ENCODE measurements at regions not wholly inside any gene's neighbourhood (a gene's known extent, or its start where the extent isn't known, plus 50 kb on each side); places are given as distances from the start of the nearest gene placed in this dataset.
"Not testable (repeated sequence)": the region's sequence is repeated elsewhere in the genome, so short reads cannot be mapped to it uniquely, and the experiment has no call there.

GRCh38 chrX:92873359-92874055, 799.9 kb downstream of the NAP1L3 start:
- H3K4me3 ChIP-seq; H3K9me3 ChIP-seq; in situ Hi-C loops (cut with MboI; ENCODE audit: low sequenced_read_pairs); H3K27me3 ChIP-seq (ENCODE audit: low read depth); DNase-seq (ENCODE audit: low spot score in 2 of 2); H3K4me1 ChIP-seq; H3K36me3 ChIP-seq (replicated peaks): not testable (repeated sequence)

- in situ Hi-C loops (cut with MboI; ENCODE audit: low sequenced_read_pairs); H3K4me1 ChIP-seq; H3K36me3 ChIP-seq (replicated peaks); H3K27me3 ChIP-seq (ENCODE audit: low read depth); H3K9me3 ChIP-seq; H3K4me3 ChIP-seq; DNase-seq (ENCODE audit: low spot score in 2 of 2): not testable (repeated sequence)
Observed at GRCh38 chrX:92849998-92850397, 823.4 kb downstream of the NAP1L3 start.

DNA sequence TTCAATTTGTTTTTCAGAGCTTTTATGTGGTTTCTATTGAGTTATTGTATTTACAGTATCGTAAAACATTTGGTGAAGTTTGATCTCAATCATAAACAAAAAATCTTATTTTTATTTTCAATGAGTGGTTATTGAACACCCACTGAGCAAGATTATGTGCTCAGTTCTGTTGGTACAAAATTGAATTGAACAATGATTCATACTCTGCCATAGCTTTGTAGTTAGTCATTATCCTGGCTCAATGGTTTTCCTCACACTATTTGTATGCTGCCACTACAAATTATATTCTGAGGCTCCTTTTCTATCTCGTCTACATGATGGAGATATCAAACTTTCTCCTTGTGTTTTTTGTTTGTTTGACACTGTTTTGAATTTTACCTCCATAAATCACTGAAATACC, 829.5 kb downstream of the NAP1L3 start:
- H3K27me3 ChIP-seq (ENCODE audit: low read depth); H3K9me3 ChIP-seq; DNase-seq (ENCODE audit: low spot score in 2 of 2); H3K4me1 ChIP-seq; H3K36me3 ChIP-seq (replicated peaks); in situ Hi-C loops (cut with MboI; ENCODE audit: low sequenced_read_pairs); H3K4me3 ChIP-seq: not testable (repeated sequence)

GRCh38 chrX:92832750-92833149, 840.6 kb downstream of the NAP1L3 start:
- H3K9me3 ChIP-seq; H3K27me3 ChIP-seq (ENCODE audit: low read depth); H3K4me1 ChIP-seq; DNase-seq (ENCODE audit: low spot score in 2 of 2); in situ Hi-C loops (cut with MboI; ENCODE audit: low sequenced_read_pairs); H3K36me3 ChIP-seq (replicated peaks); H3K4me3 ChIP-seq: not testable (repeated sequence)

- H3K27me3 ChIP-seq (ENCODE audit: low read depth); H3K36me3 ChIP-seq (replicated peaks); H3K9me3 ChIP-seq; DNase-seq (ENCODE audit: low spot score in 2 of 2); H3K4me3 ChIP-seq; H3K4me1 ChIP-seq; in situ Hi-C loops (cut with MboI; ENCODE audit: low sequenced_read_pairs): not testable (repeated sequence)
Observed at GRCh38 chrX:92830083-92830482, 843.3 kb downstream of the NAP1L3 start.

- H3K9me3 ChIP-seq; H3K36me3 ChIP-seq (replicated peaks); H3K4me3 ChIP-seq; H3K4me1 ChIP-seq; H3K27me3 ChIP-seq (ENCODE audit: low read depth); in situ Hi-C loops (cut with MboI; ENCODE audit: low sequenced_read_pairs); DNase-seq (ENCODE audit: low spot score in 2 of 2): not testable (repeated sequence)
Observed at GRCh38 chrX:92821580-92822152, 851.7 kb downstream of the NAP1L3 start.

DNA sequence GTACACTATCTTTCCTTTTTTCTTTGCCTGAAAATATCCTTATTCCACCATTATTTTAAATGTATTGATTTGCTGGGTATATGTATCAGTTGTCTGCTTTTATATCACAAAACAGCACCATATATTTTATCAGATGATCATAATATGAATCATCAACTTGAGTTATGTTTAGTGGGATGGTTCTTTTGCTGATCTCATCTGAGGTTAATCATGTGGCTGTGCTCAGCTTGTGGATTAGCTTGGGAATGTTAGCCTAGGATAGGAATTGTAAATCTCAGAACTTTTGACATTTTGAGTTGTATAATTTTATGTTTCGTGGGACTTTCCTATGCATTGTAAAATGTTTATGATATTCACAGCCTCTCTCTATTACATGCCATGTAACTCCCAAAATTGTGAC, 881.3 kb downstream of the NAP1L3 start:
- H3K27me3 ChIP-seq (ENCODE audit: low read depth); DNase-seq (ENCODE audit: low spot score in 2 of 2); H3K36me3 ChIP-seq (replicated peaks); H3K9me3 ChIP-seq; H3K4me3 ChIP-seq; H3K4me1 ChIP-seq; in situ Hi-C loops (cut with MboI; ENCODE audit: low sequenced_read_pairs): not testable (repeated sequence)

DNA sequence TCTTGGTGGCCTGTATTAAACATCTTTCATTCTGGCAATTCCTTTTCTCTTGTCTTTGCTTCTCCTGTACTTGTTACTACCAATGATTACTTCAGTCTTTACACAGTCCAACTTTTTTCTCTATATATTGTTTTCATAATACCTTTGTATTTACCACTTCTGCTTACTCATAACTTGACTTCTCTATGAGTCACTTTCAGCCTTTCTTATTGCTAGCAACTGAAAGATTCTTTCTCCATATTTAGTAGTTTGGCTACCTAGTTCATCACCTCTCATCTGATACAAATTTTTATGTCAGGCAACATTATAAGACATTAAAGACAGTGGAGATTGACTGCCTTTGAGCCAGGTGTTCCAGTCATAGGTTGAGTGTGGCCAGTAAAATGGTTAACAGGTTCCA, 893.3 kb downstream of the NAP1L3 start:
- H3K4me3 ChIP-seq; DNase-seq (ENCODE audit: low spot score in 2 of 2); H3K4me1 ChIP-seq; in situ Hi-C loops (cut with MboI; ENCODE audit: low sequenced_read_pairs); H3K9me3 ChIP-seq; H3K36me3 ChIP-seq (replicated peaks); H3K27me3 ChIP-seq (ENCODE audit: low read depth): not testable (repeated sequence)

DNA sequence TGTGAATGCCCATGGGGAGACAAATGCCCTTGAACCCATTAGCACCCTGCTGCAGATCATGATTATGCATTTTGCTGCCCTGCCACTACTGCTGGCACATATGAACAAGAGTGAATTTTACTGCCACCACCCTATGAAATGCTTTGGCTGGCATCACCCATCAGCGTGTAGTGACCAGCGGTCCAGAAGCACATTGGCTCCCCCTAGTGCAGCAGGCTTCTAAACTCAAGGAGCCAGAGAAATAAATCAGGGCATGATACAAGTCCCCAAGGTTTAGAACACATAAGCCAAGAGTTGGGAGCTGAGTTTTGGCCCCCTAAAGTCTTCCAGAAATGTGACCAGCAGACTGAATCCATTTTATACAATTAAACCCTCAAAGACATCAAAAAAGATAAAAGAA, 899.4 kb downstream of the NAP1L3 start:
- DNase-seq (ENCODE audit: low spot score in 2 of 2) = peak; percentile 3 to 65
- H3K36me3 ChIP-seq (replicated peaks); H3K27me3 ChIP-seq (ENCODE audit: low read depth); H3K9me3 ChIP-seq; H3K4me3 ChIP-seq; in situ Hi-C loops (cut with MboI; ENCODE audit: low sequenced_read_pairs); H3K4me1 ChIP-seq: not testable (repeated sequence)

DNA sequence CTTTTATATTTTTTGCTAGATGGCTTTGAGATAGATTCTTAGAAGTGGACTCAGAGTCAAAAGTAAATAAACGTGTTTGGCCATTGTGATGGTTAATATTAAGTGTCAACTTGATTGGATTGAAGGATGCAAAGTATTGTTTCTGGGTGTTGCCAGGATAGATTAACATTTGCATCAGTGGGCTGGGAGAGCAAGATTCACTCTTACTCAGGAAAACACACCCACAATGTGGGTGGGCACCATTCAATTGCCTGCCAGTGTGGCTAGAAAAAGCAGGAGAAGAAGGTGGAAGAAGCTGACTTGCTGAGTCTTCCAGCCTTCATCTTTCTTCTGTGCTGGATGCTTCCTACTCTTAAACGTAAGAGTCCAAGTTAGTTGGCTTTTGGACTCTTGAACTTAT, 912.4 kb downstream of the NAP1L3 start:
- DNase-seq (ENCODE audit: low spot score in 2 of 2); H3K4me3 ChIP-seq; H3K4me1 ChIP-seq; H3K9me3 ChIP-seq; H3K36me3 ChIP-seq (replicated peaks); H3K27me3 ChIP-seq (ENCODE audit: low read depth); in situ Hi-C loops (cut with MboI; ENCODE audit: low sequenced_read_pairs): not testable (repeated sequence)
